ENCODE measurements at regions not wholly inside any gene's neighbourhood (a gene's known extent, or its start where the extent isn't known, plus 50 kb on each side); places are given as distances from the start of the nearest gene placed in this dataset.

DNA sequence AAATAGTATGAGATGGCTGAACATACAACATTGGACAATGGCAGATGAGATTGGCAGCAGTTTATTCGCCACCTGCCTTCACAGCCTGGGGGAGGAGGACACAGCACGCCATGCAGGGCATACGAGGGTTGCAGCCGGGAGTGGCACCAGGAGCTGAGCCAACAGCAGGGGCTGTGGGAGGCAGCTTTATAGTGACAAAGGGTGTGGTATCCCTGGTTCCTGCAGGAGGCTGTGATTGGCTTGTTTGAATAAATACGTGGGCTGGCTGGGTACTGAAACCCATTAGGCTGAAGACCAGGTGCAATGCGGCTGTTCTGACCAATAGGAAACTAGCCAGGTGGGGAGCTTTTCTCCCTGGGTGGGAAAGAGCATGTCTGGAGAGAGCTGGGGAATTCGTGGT lies 68.9 kb upstream of the LEP start:
- no peak for TF ChIP-seq JUN (CRISPR knock-in tag; IDR thresholded peaks at IDR 0.05)
- TF ChIP-seq, protein P1, sequence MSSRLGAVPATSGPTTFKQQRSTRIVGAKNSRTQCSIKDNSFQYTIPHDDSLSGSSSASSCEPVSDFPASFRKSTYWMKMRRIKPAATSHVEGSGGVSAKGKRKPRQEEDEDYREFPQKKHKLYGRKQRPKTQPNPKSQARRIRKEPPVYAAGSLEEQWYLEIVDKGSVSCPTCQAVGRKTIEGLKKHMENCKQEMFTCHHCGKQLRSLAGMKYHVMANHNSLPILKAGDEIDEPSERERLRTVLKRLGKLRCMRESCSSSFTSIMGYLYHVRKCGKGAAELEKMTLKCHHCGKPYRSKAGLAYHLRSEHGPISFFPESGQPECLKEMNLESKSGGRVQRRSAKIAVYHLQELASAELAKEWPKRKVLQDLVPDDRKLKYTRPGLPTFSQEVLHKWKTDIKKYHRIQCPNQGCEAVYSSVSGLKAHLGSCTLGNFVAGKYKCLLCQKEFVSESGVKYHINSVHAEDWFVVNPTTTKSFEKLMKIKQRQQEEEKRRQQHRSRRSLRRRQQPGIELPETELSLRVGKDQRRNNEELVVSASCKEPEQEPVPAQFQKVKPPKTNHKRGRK (CRISPR knock-in tag; IDR thresholded peaks at IDR 0.05; ENCODE audit: borderline replicate concordance) = no peak
- TF ChIP-seq, protein P2, sequence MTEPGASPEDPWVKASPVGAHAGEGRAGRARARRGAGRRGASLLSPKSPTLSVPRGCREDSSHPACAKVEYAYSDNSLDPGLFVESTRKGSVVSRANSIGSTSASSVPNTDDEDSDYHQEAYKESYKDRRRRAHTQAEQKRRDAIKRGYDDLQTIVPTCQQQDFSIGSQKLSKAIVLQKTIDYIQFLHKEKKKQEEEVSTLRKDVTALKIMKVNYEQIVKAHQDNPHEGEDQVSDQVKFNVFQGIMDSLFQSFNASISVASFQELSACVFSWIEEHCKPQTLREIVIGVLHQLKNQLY (CRISPR knock-in tag; IDR thresholded peaks at IDR 0.05) = no peak
- TF ChIP-seq, protein P3, sequence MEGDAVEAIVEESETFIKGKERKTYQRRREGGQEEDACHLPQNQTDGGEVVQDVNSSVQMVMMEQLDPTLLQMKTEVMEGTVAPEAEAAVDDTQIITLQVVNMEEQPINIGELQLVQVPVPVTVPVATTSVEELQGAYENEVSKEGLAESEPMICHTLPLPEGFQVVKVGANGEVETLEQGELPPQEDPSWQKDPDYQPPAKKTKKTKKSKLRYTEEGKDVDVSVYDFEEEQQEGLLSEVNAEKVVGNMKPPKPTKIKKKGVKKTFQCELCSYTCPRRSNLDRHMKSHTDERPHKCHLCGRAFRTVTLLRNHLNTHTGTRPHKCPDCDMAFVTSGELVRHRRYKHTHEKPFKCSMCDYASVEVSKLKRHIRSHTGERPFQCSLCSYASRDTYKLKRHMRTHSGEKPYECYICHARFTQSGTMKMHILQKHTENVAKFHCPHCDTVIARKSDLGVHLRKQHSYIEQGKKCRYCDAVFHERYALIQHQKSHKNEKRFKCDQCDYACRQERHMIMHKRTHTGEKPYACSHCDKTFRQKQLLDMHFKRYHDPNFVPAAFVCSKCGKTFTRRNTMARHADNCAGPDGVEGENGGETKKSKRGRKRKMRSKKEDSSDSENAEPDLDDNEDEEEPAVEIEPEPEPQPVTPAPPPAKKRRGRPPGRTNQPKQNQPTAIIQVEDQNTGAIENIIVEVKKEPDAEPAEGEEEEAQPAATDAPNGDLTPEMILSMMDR (IDR thresholded peaks at IDR 0.05) = no peak
- TF ChIP-seq TCF7 (CRISPR knock-in tag; IDR thresholded peaks at IDR 0.05; ENCODE audit: low read depth) = no peak
- no peak for TF ChIP-seq ATF1 (CRISPR knock-in tag; IDR thresholded peaks at IDR 0.05)
- no peak for TF ChIP-seq NFE2L1 (CRISPR knock-in tag; IDR thresholded peaks at IDR 0.05)
- no peak for TF ChIP-seq CBFB (CRISPR knock-in tag; IDR thresholded peaks at IDR 0.05; ENCODE audit: low read depth)
- TF ChIP-seq, protein P4, sequence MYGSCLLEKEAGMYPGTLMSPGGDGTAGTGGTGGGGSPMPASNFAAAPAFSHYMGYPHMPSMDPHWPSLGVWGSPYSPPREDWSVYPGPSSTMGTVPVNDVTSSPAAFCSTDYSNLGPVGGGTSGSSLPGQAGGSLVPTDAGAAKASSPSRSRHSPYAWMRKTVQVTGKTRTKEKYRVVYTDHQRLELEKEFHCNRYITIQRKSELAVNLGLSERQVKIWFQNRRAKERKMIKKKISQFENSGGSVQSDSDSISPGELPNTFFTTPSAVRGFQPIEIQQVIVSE (CRISPR knock-in tag; IDR thresholded peaks at IDR 0.05; ENCODE audit: borderline replicate concordance) = no peak
- no peak for TF ChIP-seq ETV6 (CRISPR knock-in tag; IDR thresholded peaks at IDR 0.05)
- TF ChIP-seq SP1 (CRISPR knock-in tag; conservative IDR thresholded peaks at IDR 0.05) = no peak
- TF ChIP-seq SOX15 (CRISPR knock-in tag; IDR thresholded peaks at IDR 0.05) = no peak
- TF ChIP-seq ZNF671 (CRISPR knock-in tag; IDR thresholded peaks at IDR 0.05) = no peak
